ENCODE measurements at regions not wholly inside any gene's neighbourhood (a gene's known extent, or its start where the extent isn't known, plus 50 kb on each side); places are given as distances from the start of the nearest gene placed in this dataset.

GRCh38 chr2:65799141-65799854 is 366.9 kb upstream of the SPRED2 start:
- Mint-ChIP-seq H3K27ac (no peak overlapping the region), H3K4me3 (no peak overlapping the region), H3K27me3 (no peaks in the 10 kb centered on the region), H3K9me3 (peaks cover 0 to 7% (median 0%) of the 10 kb centered on the region in 7 donors), H3K36me3 (no peaks in the 10 kb centered on the region), H3K4me1 (no peaks in the 10 kb centered on the region)
- no peaks in the 10 kb centered on the region for H3K36me3 ChIP-seq (ENCODE audit: control insufficient read depth, insufficient read depth, low read length)
- ATAC-seq (ENCODE audit: low read depth in 2 of 2) (no peak), DNase-seq (no peak)
- no peaks in the 10 kb centered on the region for H3K9me3 ChIP-seq (ENCODE audit: control insufficient read depth in 2 of 2, low read length in 2 of 2)
- no peaks in the 10 kb centered on the region for H3K4me1 ChIP-seq (ENCODE audit: control insufficient read depth, insufficient read depth, low read length, poor library complexity, severe bottlenecking)
- H3K27me3 ChIP-seq (ENCODE audit: control insufficient read depth, insufficient read depth, low read length) = no peaks in the 10 kb centered on the region
- no peak overlapping the region for H3K27ac ChIP-seq (ENCODE audit: insufficient read depth, low read length, poor library complexity, severe bottlenecking)
- no peak overlapping the region for H3K4me3 ChIP-seq (ENCODE audit: low read depth, low read length)

DNA sequence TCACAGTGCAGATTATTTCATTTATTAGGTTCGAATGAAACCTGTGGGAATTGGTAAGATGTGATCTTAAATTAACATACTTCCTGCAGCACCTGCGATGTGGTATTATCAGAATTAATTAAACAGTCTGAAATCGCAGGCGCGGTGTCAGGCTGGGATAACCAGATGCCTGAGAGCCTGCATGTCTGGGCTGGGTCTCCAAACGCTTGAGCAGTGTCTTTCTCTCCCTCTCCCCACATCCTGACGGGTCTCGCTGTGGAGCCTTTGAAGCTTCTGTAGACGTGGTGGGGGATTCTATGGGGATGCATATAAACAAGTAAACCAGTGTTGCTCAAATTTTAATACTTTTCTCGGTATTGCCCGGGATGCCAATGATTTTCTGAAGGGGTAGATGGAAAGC is 366.2 kb upstream of the SPRED2 start:
- Histone ChIP-seq H3K27me3 (ENCODE audit: control insufficient read depth, insufficient read depth, low read length) (no peaks in the 10 kb centered on the region), H3K27ac (ENCODE audit: insufficient read depth, low read length, poor library complexity, severe bottlenecking) (no peak overlapping the region), H3K9me3 (ENCODE audit: control insufficient read depth in 2 of 2, low read length in 2 of 2) (no peaks in the 10 kb centered on the region), H3K4me1 (ENCODE audit: control insufficient read depth, insufficient read depth, low read length, poor library complexity, severe bottlenecking) (no peaks in the 10 kb centered on the region), H3K4me3 (ENCODE audit: low read depth, low read length) (no peak overlapping the region), H3K36me3 (ENCODE audit: control insufficient read depth, insufficient read depth, low read length) (no peaks in the 10 kb centered on the region)
- peaks cover 0 to 6% (median 0%) of the 10 kb centered on the region in 7 donors for H3K9me3 Mint-ChIP-seq
- ATAC-seq (ENCODE audit: low read depth in 2 of 2) (no peak), DNase-seq (no peak)
- H3K4me3 Mint-ChIP-seq = no peak overlapping the region
- no peaks in the 10 kb centered on the region for H3K36me3 Mint-ChIP-seq
- H3K27ac Mint-ChIP-seq = no peak overlapping the region
- no peaks in the 10 kb centered on the region for H3K4me1 Mint-ChIP-seq
- H3K27me3 Mint-ChIP-seq = no peaks in the 10 kb centered on the region

- H3K36me3 Mint-ChIP-seq = no peaks in the 10 kb centered on the region
Measured at GRCh38 chr2:65794994-65795393, 362.6 kb upstream of the SPRED2 start.

DNA sequence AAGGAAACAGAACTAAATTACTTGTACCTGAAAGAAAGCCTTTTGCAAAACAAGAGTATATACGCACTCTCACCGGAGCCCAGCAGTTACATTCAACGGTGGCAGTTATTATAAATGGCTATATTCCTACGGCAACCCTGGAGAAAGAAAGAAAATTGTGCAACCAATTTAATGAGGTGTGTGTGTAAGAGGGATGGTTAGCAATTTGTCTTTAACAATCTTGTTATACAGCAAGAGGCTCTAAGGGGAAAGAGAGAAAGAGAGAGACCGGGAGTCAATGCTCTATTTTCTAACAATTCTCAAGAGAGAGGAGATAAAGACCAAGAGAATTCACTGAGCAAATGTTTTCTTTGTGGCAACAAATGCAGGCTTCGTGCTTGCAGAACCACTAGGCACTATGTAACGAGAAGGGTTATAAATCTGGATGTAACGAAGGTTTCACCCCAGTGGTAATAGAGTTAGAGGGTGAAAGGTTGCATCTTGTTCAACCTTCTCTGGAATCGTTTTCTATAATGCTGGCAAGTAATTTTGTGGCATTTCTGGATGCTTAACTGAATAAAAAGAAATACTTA is 359.1 kb upstream of the SPRED2 start:
- H3K4me1 Mint-ChIP-seq = no peaks in the 10 kb centered on the region
- no peak overlapping the region for H3K4me3 Mint-ChIP-seq
- no peak for ATAC-seq (ENCODE audit: low read depth in 2 of 2)

More at GRCh38 chr2:65794994-65795393, 362.6 kb upstream of the SPRED2 start:
- no peak overlapping the region for H3K4me3 Mint-ChIP-seq
- DNase-seq (no peak), ATAC-seq (ENCODE audit: low read depth in 2 of 2) (no peak)
- peaks cover 0 to 3% (median 0%) of the 10 kb centered on the region in 7 donors for H3K9me3 Mint-ChIP-seq
- H3K4me1 Mint-ChIP-seq = no peaks in the 10 kb centered on the region
- no peaks in the 10 kb centered on the region for H3K27me3 Mint-ChIP-seq
- no peaks in the 10 kb centered on the region for H3K36me3 ChIP-seq (ENCODE audit: control insufficient read depth, insufficient read depth, low read length)
- no peaks in the 10 kb centered on the region for H3K9me3 ChIP-seq (ENCODE audit: control insufficient read depth in 2 of 2, low read length in 2 of 2)
- no peak overlapping the region for H3K4me3 ChIP-seq (ENCODE audit: low read depth, low read length)
- H3K27ac ChIP-seq (ENCODE audit: insufficient read depth, low read length, poor library complexity, severe bottlenecking) = no peak overlapping the region
- H3K27ac Mint-ChIP-seq = no peak overlapping the region
- no peaks in the 10 kb centered on the region for H3K27me3 ChIP-seq (ENCODE audit: control insufficient read depth, insufficient read depth, low read length)
- H3K4me1 ChIP-seq (ENCODE audit: control insufficient read depth, insufficient read depth, low read length, poor library complexity, severe bottlenecking) = no peaks in the 10 kb centered on the region

DNA sequence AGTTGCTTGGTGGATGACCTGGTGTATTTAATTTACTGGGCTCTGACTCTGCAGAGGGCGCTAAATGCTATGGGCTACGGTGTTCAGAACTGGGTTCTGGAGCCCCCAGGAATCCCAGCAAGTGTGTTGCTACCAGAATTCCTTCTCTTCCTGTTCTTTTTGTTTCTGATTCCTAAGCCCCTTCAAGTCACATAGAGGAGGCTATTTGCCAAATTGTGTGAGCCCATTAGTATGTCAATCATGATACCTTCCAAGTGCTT is 358.2 kb upstream of the SPRED2 start:
- no peaks in the 10 kb centered on the region for H3K36me3 Mint-ChIP-seq
- Histone ChIP-seq H3K36me3 (ENCODE audit: control insufficient read depth, insufficient read depth, low read length) (no peaks in the 10 kb centered on the region), H3K4me3 (ENCODE audit: low read depth, low read length) (no peak overlapping the region), H3K27me3 (ENCODE audit: control insufficient read depth, insufficient read depth, low read length) (no peaks in the 10 kb centered on the region), H3K27ac (ENCODE audit: insufficient read depth, low read length, poor library complexity, severe bottlenecking) (no peak overlapping the region), H3K9me3 (ENCODE audit: control insufficient read depth in 2 of 2, low read length in 2 of 2) (no peaks in the 10 kb centered on the region), H3K4me1 (ENCODE audit: control insufficient read depth, insufficient read depth, low read length, poor library complexity, severe bottlenecking) (no peaks in the 10 kb centered on the region)
- ATAC-seq (ENCODE audit: low read depth in 2 of 2) = no peak
- H3K27ac Mint-ChIP-seq = no peak overlapping the region
- H3K4me3 Mint-ChIP-seq = no peak overlapping the region
- no peaks in the 10 kb centered on the region for H3K4me1 Mint-ChIP-seq
- no peak for DNase-seq
- H3K9me3 Mint-ChIP-seq = peaks cover 0 to 7% (median 1%) of the 10 kb centered on the region in 7 donors
- H3K27me3 Mint-ChIP-seq = peaks cover 4% of the 10 kb centered on the region

More for the DNA sequence above, 359.1 kb upstream of the SPRED2 start:
- Mint-ChIP-seq H3K9me3 (peaks cover 0 to 6% (median 1%) of the 10 kb centered on the region in 7 donors), H3K27me3 (peaks cover 4% of the 10 kb centered on the region), H3K36me3 (no peaks in the 10 kb centered on the region), H3K27ac (no peak overlapping the region)
- no peaks in the 10 kb centered on the region for H3K4me1 ChIP-seq (ENCODE audit: control insufficient read depth, insufficient read depth, low read length, poor library complexity, severe bottlenecking)
- no peak overlapping the region for H3K4me3 ChIP-seq (ENCODE audit: low read depth, low read length)
- H3K36me3 ChIP-seq (ENCODE audit: control insufficient read depth, insufficient read depth, low read length) = no peaks in the 10 kb centered on the region
- no peaks in the 10 kb centered on the region for H3K9me3 ChIP-seq (ENCODE audit: control insufficient read depth in 2 of 2, low read length in 2 of 2)
- H3K27ac ChIP-seq (ENCODE audit: insufficient read depth, low read length, poor library complexity, severe bottlenecking) = no peak overlapping the region
- no peak for DNase-seq
- no peaks in the 10 kb centered on the region for H3K27me3 ChIP-seq (ENCODE audit: control insufficient read depth, insufficient read depth, low read length)

- DNase-seq (no peak), ATAC-seq (ENCODE audit: low read depth in 2 of 2) (no peak)
- Mint-ChIP-seq H3K36me3 (no peaks in the 10 kb centered on the region), H3K4me1 (no peaks in the 10 kb centered on the region), H3K9me3 (peaks cover 0 to 7% (median 1%) of the 10 kb centered on the region in 7 donors), H3K27ac (no peak overlapping the region), H3K4me3 (no peak overlapping the region), H3K27me3 (peaks cover 4% of the 10 kb centered on the region)
- H3K27ac ChIP-seq (ENCODE audit: insufficient read depth, low read length, poor library complexity, severe bottlenecking) = no peak overlapping the region
- no peak overlapping the region for H3K4me3 ChIP-seq (ENCODE audit: low read depth, low read length)
- H3K4me1 ChIP-seq (ENCODE audit: control insufficient read depth, insufficient read depth, low read length, poor library complexity, severe bottlenecking) = no peaks in the 10 kb centered on the region
- H3K36me3 ChIP-seq (ENCODE audit: control insufficient read depth, insufficient read depth, low read length) = no peaks in the 10 kb centered on the region
- H3K27me3 ChIP-seq (ENCODE audit: control insufficient read depth, insufficient read depth, low read length) = no peaks in the 10 kb centered on the region
- H3K9me3 ChIP-seq (ENCODE audit: control insufficient read depth in 2 of 2, low read length in 2 of 2) = no peaks in the 10 kb centered on the region
Measured at GRCh38 chr2:65789923-65790675, 357.7 kb upstream of the SPRED2 start.

- ATAC-seq (ENCODE audit: low read depth in 2 of 2) (no peak), DNase-seq (no peak)
- Histone ChIP-seq H3K27me3 (ENCODE audit: control insufficient read depth, insufficient read depth, low read length) (no peaks in the 10 kb centered on the region), H3K4me3 (ENCODE audit: low read depth, low read length) (no peak overlapping the region), H3K27ac (ENCODE audit: insufficient read depth, low read length, poor library complexity, severe bottlenecking) (no peak overlapping the region), H3K9me3 (ENCODE audit: control insufficient read depth in 2 of 2, low read length in 2 of 2) (no peaks in the 10 kb centered on the region), H3K36me3 (ENCODE audit: control insufficient read depth, insufficient read depth, low read length) (no peaks in the 10 kb centered on the region), H3K4me1 (ENCODE audit: control insufficient read depth, insufficient read depth, low read length, poor library complexity, severe bottlenecking) (no peaks in the 10 kb centered on the region)
- Mint-ChIP-seq H3K36me3 (no peaks in the 10 kb centered on the region), H3K9me3 (peaks cover 0 to 7% (median 0%) of the 10 kb centered on the region in 7 donors), H3K27me3 (peaks cover 4% of the 10 kb centered on the region), H3K4me3 (no peak overlapping the region), H3K4me1 (no peaks in the 10 kb centered on the region), H3K27ac (no peak overlapping the region)
Measured at GRCh38 chr2:65788556-65788955, 356.2 kb upstream of the SPRED2 start.
